GM12878 (cell line): ENCODE measurements at regions not wholly inside any gene's neighbourhood (a gene's known extent, or its start where the extent isn't known, plus 50 kb on each side); places are given as distances from the start of the nearest gene placed in this dataset.

Experiments
- MYB ChIP-seq: fragments of 150-350 bp; IDR thresholded peaks from 2 replicates; pipeline ENCODE4 v1.6.1; 2014; ENCODE audit warnings: mild to moderate bottlenecking, low read depth, low read length, borderline replicate concordance
- RAD51 ChIP-seq: fragments of 450-650 bp; IDR thresholded peaks from 2 replicates; pipeline ENCODE4 v1.6.1; 2016; ENCODE audit warnings: moderate library complexity, mild to moderate bottlenecking, inconsistent platforms
- SRF ChIP-seq, 2 experiments: IDR thresholded peaks; 2 replicates each; pipeline ENCODE4 v1.6.1; 2011; ENCODE audit warnings: low read depth in 2 of 2, low read length in 2 of 2, mild to moderate bottlenecking in 1 of 2, moderate library complexity in 1 of 2
- TF ChIP-seq, protein P1 (sequence below): fragments of 450-650 bp; formaldehyde crosslinking; IDR thresholded peaks from 2 replicates; pipeline ENCODE4 v1.5.0; 2022; ENCODE audit warnings: mild to moderate bottlenecking, missing genetic modification characterization
- TF ChIP-seq, protein P2 (sequence below): fragments of 450-650 bp; IDR thresholded peaks from 2 replicates; pipeline ENCODE4 v1.6.1; 2014; ENCODE audit warnings: mild to moderate bottlenecking
- TF ChIP-seq, protein P3 (sequence below): IDR thresholded peaks from 2 replicates; pipeline ENCODE4 v1.6.1; 2012; ENCODE audit warnings: improper control_type of control experiment, low read depth, low read length; ENCODE audit not compliant: insufficient replicate concordance
- TF ChIP-seq, protein P4 (sequence below): fragments of 450-650 bp; IDR thresholded peaks from 2 replicates; pipeline ENCODE4 v1.6.1; 2016; ENCODE audit warnings: mild to moderate bottlenecking

DNA sequence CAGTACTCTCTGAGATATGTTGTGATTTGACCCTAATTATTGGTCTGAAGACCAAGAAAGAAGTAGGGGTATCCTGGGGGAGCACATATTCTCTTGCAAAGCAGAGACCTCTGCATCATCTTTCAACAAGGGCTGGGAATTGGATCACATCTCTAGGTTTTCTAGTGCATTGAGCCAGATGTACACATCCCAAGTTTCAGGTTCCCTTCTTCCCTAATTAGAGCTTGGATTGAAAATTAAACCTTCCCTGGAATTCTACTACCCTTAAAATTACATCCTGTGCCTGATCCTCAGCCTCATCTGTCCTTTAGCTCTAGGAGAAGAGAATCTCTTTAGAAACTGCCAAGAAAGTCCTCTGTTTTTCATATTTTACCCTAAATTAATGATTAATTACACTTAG is 839.6 kb downstream of the SLC6A15 start (continued):
- TF ChIP-seq, protein P1, sequence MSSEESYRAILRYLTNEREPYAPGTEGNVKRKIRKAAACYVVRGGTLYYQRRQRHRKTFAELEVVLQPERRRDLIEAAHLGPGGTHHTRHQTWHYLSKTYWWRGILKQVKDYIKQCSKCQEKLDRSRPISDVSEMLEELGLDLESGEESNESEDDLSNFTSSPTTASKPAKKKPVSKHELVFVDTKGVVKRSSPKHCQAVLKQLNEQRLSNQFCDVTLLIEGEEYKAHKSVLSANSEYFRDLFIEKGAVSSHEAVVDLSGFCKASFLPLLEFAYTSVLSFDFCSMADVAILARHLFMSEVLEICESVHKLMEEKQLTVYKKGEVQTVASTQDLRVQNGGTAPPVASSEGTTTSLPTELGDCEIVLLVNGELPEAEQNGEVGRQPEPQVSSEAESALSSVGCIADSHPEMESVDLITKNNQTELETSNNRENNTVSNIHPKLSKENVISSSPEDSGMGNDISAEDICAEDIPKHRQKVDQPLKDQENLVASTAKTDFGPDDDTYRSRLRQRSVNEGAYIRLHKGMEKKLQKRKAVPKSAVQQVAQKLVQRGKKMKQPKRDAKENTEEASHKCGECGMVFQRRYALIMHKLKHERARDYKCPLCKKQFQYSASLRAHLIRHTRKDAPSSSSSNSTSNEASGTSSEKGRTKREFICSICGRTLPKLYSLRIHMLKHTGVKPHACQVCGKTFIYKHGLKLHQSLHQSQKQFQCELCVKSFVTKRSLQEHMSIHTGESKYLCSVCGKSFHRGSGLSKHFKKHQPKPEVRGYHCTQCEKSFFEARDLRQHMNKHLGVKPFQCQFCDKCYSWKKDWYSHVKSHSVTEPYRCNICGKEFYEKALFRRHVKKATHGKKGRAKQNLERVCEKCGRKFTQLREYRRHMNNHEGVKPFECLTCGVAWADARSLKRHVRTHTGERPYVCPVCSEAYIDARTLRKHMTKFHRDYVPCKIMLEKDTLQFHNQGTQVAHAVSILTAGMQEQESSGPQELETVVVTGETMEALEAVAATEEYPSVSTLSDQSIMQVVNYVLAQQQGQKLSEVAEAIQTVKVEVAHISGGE (CRISPR knock-in tag) = no peak
- TF ChIP-seq SRF (IDR thresholded peaks at IDR 0.05; ENCODE audit: low read depth in 2 of 2, low read length in 2 of 2) = no peak
- TF ChIP-seq RAD51 = no peak
- TF ChIP-seq, protein P2, sequence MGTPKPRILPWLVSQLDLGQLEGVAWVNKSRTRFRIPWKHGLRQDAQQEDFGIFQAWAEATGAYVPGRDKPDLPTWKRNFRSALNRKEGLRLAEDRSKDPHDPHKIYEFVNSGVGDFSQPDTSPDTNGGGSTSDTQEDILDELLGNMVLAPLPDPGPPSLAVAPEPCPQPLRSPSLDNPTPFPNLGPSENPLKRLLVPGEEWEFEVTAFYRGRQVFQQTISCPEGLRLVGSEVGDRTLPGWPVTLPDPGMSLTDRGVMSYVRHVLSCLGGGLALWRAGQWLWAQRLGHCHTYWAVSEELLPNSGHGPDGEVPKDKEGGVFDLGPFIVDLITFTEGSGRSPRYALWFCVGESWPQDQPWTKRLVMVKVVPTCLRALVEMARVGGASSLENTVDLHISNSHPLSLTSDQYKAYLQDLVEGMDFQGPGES = no peak
- TF ChIP-seq MYB = no peak
- TF ChIP-seq, protein P3, sequence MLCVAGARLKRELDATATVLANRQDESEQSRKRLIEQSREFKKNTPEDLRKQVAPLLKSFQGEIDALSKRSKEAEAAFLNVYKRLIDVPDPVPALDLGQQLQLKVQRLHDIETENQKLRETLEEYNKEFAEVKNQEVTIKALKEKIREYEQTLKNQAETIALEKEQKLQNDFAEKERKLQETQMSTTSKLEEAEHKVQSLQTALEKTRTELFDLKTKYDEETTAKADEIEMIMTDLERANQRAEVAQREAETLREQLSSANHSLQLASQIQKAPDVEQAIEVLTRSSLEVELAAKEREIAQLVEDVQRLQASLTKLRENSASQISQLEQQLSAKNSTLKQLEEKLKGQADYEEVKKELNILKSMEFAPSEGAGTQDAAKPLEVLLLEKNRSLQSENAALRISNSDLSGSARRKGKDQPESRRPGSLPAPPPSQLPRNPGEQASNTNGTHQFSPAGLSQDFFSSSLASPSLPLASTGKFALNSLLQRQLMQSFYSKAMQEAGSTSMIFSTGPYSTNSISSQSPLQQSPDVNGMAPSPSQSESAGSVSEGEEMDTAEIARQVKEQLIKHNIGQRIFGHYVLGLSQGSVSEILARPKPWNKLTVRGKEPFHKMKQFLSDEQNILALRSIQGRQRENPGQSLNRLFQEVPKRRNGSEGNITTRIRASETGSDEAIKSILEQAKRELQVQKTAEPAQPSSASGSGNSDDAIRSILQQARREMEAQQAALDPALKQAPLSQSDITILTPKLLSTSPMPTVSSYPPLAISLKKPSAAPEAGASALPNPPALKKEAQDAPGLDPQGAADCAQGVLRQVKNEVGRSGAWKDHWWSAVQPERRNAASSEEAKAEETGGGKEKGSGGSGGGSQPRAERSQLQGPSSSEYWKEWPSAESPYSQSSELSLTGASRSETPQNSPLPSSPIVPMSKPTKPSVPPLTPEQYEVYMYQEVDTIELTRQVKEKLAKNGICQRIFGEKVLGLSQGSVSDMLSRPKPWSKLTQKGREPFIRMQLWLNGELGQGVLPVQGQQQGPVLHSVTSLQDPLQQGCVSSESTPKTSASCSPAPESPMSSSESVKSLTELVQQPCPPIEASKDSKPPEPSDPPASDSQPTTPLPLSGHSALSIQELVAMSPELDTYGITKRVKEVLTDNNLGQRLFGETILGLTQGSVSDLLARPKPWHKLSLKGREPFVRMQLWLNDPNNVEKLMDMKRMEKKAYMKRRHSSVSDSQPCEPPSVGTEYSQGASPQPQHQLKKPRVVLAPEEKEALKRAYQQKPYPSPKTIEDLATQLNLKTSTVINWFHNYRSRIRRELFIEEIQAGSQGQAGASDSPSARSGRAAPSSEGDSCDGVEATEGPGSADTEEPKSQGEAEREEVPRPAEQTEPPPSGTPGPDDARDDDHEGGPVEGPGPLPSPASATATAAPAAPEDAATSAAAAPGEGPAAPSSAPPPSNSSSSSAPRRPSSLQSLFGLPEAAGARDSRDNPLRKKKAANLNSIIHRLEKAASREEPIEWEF = no peak
- TF ChIP-seq, protein P4, sequence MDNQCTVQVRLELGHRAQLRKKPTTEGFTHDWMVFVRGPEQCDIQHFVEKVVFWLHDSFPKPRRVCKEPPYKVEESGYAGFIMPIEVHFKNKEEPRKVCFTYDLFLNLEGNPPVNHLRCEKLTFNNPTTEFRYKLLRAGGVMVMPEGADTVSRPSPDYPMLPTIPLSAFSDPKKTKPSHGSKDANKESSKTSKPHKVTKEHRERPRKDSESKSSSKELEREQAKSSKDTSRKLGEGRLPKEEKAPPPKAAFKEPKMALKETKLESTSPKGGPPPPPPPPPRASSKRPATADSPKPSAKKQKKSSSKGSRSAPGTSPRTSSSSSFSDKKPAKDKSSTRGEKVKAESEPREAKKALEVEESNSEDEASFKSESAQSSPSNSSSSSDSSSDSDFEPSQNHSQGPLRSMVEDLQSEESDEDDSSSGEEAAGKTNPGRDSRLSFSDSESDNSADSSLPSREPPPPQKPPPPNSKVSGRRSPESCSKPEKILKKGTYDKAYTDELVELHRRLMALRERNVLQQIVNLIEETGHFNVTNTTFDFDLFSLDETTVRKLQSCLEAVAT = no peak
